ENCODE measurements at regions not wholly inside any gene's neighbourhood (a gene's known extent, or its start where the extent isn't known, plus 50 kb on each side); places are given as distances from the start of the nearest gene placed in this dataset.

DNA sequence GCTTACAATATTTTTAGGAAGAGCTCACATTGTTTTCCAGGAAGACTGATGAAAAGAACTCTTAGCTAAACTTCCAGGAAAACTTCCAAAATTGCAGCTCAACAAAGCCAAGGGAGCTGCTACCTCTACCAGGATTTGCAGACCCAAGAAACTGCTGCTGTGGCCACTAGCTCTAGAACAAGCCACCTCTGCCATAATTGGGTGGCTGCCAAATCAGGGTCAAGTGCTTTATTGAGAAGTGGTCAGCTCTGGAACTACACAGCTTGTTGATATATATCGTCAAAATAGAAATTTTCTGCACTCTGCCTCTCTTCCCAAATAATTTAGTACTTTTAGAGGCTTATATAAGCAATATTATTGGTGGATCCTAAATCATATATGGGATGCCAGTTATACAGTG lies 371.8 kb upstream of the CHORDC1 start:
- TF ChIP-seq, protein P1, sequence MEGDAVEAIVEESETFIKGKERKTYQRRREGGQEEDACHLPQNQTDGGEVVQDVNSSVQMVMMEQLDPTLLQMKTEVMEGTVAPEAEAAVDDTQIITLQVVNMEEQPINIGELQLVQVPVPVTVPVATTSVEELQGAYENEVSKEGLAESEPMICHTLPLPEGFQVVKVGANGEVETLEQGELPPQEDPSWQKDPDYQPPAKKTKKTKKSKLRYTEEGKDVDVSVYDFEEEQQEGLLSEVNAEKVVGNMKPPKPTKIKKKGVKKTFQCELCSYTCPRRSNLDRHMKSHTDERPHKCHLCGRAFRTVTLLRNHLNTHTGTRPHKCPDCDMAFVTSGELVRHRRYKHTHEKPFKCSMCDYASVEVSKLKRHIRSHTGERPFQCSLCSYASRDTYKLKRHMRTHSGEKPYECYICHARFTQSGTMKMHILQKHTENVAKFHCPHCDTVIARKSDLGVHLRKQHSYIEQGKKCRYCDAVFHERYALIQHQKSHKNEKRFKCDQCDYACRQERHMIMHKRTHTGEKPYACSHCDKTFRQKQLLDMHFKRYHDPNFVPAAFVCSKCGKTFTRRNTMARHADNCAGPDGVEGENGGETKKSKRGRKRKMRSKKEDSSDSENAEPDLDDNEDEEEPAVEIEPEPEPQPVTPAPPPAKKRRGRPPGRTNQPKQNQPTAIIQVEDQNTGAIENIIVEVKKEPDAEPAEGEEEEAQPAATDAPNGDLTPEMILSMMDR (IDR thresholded peaks at IDR 0.05 in 4 of 5, conservative IDR thresholded peaks at IDR 0.05 in 1 of 5), result no peak
- no peak for TF ChIP-seq POLR2A (IDR thresholded peaks at IDR 0.05)
